ENCODE measurements at regions not wholly inside any gene's neighbourhood (a gene's known extent, or its start where the extent isn't known, plus 50 kb on each side); places are given as distances from the start of the nearest gene placed in this dataset.
"Not testable (repeated sequence)": the region's sequence is repeated elsewhere in the genome, so short reads cannot be mapped to it uniquely, and the experiment has no call there.

DNA sequence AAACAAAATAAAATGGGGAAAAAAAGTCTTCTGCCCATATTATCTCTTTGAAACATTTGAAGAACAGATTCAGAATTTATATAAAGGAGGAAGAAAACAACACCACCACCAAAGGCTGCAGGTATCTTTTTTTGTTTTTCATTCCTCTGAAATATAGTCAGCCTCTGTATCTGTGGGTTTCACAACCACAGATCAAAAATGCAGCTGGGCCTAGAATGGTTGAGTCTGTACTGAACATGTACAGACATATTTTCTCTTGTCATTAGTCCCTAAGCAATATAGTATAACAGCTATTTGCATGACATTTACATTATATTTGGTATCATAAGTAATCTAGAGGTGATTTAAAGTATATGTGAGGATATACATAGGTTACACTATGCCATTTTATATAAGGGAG lies 559.7 kb upstream of the LRRN3 start:
- DNase-seq: no peak

DNA sequence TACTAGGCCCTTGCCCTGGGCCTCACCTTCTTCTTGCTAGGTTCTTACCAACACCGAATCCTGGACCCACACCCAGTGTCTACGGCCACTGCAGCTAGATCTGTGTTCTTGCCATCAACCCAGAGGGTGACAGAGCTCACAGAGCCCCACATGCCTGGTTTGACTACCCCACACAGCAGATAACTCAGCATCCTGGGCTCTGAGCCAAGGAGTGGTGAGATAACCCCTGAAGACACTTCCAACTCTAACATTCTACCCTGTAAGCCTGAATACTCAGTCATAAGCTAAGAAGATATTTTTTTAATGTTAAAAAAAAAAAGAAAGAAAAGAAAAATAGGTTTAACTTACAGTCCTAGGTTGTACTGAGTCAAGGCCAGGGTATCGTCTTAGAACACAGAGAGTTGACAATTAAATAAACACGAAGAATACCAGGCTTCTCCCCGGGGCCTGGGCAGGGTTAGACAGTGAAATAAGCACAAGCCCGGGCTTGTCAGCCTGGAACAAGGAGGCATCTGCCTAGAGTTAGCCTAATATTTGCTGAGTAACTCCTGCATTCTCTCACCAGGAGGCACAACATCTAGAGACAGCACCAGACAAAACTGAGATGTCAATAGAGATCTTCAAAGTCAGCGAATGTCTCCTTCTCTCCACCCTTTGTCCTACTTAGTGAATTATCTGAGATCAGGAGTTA lies 556.5 kb upstream of the LRRN3 start:
- no peak for DNase-seq

DNA sequence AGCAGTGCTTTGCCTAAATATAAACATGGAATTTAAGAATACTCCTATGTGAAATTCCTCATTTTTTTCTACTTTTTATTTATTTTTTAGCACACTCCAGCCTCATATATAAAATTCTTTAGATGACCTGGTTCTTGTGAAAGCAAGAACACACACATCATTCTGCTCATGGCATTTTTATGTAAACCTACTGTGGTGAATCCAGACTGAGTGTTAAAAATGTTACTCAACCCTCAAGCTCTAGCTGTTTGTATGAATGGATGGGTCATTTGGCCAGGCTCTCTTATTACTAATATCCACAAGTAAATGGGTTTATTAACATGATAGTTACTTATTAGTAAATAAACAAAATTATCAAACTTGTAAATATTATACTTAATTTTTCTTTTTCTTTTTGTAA lies 551.7 kb upstream of the LRRN3 start:
- no peak for DNase-seq

DNA sequence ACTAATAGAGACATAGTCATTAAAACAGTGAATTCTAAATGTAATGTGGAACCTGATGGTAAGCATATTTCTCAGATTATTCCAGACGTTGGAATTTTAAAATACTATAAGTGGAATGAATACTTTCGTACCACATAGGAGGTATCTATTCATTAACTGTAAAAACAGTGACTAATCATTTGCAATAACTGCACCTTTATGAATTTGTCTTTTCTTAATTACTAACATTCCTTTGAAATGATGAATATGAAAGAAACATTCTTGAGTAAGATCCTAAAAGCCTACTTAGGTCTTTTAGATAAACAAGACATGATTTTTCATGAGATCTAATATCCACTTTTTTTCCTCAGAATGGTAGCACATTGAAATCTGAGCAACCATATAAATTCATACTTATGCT lies 549.0 kb upstream of the LRRN3 start:
- no peak for DNase-seq

DNA sequence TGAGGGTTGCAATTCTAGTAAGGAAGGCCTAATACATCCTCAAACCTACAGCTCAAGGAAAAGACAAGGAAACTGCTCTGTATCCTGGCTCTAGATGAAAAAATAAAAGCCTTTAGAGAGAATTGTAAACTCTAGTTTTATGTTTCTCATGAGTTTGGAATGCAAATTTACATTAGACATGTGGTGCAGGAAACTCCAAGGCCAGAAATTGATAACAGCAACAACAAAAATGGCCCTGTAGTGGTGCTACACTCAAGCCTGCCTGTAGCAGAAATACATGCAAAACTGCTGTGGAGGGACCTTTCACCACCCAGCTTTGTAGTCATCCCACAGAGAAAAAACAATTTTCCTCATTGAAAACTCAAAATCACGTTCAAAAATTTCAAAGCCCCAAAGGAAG lies 546.7 kb upstream of the LRRN3 start:
- DNase-seq: no peak

DNA sequence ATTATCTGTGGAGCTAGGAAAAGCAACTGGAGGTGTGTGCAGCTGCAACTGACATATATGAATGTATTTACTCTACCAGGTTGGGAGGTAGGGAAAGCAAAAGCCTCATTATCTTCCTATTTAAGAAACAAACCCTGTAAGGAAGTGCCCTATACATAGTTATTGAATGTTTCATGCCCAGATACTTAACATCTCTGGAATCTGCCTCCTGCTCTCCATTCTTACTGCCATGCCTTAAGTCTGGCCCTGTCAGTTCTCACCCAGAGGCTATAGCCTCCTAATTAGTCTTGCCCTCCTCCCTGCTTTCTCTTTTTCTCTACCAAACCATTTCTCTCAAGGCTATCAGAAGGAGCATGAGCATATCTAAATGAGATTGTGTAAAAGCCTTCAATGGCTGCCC lies 542.6 kb upstream of the LRRN3 start:
- DNase-seq: no peak

DNA sequence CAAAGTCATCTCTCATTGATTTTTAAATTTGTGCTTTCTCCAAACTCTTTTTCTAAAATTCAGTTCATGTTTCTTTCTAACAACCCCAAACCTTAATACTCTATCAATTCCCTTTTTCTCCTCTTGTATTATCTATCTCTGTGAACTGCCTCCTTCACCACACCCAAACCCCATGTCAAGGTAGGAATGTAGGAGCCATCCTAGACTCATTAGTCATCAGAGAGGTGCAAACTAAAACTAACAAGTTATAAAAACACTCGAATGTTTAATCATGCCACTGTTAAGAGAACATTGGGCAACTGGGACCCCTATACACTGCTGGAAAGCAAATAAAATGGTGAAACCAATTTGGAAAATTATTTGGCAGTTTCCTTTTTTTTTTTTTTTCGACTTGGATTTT lies 533.8 kb upstream of the LRRN3 start:
- no peak for DNase-seq

DNA sequence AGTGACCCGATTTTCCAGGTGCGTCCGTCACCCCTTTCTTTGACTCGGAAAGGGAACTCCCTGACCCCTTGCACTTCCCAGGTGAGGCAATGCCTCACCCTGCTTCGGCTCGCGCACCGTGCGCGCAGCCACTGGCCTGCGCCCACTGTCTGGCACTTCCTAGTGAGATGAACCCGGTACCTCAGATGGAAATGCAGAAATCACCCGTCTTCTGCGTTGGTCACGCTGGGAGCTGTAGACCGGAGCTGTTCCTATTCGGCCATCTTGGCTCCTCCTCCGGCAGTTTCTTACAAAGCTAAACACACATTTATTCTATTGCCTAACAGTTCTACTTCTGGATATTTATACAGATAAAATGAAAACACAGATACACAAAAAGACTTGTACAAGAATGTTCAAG lies 527.6 kb upstream of the LRRN3 start:
- DNase-seq: not testable (repeated sequence)

DNA sequence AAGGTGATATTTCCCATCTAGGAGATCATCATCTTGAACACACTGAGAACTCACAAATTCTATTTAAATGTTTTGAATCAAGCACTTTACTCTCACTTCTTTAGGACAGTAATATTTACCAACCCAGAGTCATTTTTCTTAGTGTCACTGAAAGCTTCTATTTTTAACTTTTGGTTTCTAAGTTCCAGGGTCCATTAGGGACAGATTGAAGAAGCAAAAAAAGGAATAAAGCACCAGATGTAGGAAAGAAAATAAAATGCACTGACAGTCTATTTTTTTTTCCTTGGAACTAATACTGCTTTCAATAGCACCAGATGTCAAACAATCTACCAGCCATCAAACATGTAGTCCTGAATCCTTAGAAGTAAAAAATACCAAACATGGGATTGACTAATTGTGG lies 526.7 kb upstream of the LRRN3 start:
- DNase-seq: no peak

DNA sequence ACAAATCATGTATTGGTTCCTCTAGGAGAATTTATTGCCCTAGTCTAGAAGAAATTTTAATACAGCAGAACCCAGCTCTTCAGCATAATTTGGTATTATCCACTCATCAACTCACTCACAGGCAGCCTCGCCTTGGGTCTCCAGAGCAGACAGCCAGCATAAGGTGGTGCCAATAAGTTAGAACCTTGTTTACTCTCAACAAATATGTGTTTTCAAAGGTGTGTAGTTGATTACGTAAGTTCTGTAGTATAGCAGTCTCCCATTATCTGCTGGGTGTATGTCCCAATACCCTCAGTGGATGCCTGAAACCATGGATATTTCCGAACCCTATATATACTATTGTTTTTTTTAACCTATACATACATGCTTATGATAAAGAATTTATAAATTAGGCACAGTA lies 522.5 kb upstream of the LRRN3 start:
- no peak for DNase-seq

DNA sequence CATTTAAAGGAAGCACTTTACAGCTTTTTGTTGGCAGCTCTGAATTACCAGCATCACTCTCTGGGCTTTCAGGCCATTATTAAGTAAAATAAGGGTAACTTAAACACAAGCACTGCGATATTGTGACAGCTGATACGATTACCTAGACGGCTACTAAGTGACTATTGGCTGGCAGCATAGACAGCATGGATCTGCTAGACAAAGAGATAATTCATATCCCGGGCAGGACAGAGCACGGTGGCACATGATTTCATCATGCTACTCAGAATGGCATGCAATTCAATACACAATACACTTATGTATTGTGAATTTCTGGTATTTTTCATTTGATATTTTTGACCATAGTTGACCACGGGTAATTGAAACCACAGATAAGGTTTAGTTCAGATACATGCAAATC lies 522.0 kb upstream of the LRRN3 start:
- no peak for DNase-seq

DNA sequence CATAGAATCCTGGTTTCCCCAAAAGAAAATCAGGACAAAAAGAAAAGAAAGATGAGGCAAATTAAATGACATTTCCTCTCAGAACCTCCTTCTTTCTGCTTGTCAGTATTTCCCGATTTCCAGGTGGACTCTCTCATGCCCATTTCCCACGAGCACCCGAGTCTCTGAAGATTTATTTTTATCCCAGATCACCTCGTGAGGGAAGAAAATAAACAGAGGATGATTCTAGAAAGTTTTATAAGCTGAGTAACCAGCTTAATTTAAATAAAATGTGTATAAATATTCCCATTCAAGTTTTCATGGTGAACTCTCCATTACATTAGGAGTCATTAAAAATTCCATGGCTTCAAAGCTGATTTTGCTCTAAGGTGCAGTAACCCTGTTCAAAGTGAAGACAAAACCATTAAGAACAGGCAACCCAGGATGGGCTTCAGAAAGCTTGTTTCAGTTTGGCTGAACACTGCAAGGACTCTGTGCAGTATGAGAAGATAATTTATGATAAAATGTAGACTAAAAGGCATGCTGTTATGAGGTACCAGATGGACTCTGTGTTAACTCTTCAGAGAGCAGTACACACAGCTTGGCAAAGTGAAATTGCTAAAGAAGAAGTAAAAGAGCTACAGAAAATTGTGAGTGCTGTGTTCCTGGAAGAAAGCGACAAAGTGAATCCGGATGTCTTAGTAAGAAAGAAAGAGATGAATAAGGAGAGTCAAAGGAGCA lies 521.3 kb upstream of the LRRN3 start:
- DNase-seq: no peak

DNA sequence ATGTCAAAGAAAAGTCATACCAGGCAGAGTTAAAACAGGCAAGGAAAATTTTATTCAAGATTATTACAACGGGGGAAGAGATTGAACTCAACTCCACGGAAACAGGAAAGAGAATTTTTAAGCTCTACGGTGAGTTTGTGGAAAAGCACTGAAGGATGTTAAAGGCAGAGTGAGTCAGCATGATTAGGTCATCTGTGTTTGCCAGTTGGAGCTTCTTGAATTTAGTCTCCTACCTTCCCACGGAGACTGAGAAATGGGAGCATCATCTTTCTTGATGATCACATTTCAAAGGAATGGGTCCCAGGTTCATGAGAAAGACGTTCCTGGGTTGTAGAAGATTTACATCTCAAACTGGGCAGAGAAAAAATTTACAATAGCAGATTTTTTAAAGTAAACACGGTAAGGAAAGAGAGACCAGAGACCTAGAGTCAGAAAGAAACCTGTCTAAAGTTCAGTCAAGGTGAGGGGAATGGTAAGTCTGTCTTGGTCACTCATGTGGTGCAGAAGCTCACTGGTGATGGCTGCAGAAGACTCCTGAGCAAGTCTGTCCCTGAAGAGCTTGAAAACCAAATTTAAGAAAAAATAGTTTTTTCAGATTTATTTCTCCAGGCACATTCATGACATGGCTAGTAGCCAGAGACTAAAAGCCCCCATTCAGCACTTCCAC lies 516.9 kb upstream of the LRRN3 start:
- DNase-seq: no peak

DNA sequence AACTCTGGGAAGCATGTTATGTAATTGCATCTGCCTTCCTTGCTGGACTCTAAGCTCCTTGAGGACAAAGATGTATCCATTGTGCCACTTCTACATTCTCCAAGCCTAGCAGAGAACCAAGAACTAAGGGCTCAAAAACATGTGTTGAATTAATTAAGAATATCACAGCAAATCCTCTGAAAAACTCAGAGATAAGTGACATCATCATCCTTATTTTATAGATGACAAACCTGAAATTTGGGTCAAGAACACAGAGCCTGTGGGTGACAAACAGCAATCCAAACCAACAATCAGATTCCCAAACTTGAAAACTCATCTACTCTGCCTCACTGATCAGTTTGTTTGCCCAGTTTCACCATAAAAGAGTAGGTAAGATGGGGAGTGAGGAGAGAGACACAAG lies 503.6 kb upstream of the LRRN3 start:
- no peak for DNase-seq

DNA sequence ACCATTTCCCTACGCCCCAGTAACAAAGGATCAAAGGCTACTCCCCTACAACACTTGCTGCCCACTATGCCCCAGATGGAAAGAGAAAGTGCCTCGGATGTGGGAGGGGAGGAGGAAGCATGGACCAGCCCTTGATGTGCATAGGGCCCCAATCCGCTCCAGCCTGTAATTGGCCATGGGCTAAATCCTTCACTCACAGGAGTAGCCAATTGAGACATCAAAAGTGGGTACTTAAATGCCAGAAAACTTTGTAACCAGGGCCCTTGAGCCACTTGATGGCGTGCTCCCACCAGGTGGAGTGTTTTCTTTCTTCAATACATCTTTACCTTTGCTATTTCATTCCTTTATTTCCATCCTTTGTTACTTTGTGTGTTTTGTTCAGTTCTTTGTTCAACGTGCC lies 500.5 kb upstream of the LRRN3 start:
- DNase-seq: no peak

DNA sequence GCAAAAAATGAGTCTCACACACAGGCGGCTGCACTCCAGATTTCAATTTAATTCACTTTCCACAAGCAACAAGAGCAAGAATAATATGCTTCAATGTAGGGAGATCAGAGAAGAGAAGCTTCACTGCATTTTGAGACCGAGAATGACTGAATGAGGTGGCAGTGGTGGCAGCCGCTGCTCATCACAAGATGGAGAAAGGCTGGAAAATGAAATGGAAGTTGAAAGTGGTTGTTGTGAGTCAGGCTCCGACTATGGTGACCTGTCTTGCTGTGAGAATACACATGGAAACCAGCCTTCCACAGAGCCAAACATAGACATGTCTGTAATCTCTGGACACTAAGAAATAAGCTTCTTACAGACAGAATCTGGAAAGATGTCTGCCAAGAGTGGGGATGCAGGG lies 499.6 kb upstream of the LRRN3 start:
- no peak for DNase-seq

DNA sequence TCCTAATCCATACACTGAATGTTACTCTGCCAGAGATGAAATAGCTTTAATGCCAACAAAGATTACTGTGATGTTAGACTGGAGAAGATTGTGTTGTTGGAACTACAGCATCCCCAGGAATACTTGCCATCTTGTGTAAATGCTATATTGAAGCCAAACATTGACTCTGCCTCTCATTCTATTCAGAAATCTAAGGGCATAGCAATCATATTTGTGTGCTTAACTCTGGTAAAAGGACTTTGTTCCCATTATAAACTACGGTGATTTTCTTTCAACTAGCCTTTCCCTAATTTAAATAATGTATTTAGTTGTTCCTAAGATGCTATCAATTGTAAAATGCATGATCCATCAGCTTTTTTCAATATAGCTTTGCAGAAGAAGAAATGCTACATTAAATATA lies 498.4 kb upstream of the LRRN3 start:
- DNase-seq: no peak

DNA sequence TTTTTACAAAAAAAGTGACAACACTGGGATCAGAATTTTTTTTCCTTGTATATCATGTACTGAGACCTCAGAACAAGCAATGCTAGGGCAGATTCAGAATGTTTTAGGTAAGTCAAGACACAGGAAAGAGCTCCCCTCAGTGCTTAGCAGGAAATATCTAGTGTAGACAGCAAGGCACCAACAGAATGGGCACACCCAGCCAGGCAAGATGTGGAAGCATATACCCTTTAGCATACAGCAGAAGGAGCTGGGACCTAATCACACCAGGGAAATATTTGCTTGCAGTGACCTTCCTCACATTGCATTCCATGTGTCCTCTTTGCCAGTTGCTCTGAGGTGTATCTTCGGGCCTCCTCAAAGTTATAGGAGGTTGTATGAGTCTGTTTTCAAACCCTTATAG lies 497.6 kb upstream of the LRRN3 start:
- DNase-seq: no peak

DNA sequence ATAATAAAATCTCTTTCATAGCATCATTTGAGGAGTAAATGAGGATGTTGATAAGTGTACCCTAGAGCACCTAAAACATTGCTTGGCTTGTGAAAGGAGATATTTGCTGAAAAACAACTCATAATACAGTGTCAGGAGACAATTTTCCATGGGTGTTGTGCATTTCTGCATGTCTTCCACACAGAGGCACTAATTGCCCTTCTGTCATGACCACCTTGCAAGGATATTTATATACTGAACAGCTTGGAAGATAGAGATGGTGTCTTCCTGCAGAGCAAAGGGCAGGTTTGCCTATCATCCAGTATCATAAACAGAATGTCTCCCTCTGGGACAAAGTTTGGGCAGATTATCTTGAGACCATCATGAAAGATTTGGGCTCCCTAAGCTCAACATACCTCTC lies 495.2 kb upstream of the LRRN3 start:
- no peak for DNase-seq

DNA sequence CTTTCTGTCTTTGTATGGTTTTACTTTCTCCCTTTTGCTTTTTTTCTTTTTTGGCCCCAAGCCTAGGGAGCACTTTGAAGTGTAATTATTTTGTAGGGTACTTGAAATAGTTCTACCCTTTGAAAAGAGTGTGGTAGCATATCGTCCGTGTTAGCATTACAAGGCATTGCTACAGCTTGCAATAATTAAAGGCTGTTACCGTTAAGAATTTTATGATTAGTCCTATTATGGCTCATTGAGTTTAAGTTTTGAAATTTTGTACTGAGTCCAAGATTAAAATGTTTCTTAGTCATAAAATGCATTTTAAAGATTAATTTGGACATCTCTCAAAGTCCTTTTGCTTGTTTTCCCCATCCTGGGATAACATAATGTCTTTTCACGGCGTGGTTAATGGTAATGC lies 490.0 kb upstream of the LRRN3 start:
- no peak for DNase-seq

DNA sequence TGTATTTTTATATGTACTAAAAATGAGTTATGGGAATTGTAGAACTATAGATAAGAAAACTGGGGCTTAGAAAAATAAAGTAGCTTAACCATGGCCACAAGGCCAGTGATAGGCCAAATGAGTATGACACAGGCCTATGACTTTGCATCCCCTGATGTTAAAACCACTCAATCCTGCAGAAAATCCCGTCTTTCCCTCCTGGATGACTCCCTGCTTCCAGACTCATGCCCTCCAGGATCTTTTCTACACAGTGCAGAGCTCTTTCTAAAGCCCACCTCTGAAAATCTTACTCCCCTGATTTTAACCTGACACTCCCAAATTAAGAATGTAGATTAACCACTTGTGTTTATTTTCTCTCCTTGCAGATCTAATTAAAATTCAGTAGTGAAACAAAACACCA lies 489.2 kb upstream of the LRRN3 start:
- DNase-seq: no peak

DNA sequence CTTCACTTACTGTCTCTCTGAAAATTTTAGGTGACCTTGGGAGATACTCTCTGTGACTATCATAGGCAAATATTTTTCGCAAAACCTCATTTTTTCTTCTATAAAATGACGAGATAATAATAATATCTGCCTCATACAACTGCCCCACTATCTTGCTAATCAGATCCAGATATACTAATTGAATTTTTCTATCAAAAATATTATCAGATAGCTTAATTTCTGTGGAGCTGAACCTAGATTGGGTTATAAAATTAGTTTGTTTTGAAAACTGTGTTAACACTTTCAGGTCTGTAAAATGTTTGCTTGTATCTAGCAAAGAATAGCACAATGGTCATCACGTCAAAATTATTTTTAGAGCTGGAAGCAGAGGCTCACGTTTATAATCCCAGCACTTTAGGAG lies 486.7 kb upstream of the LRRN3 start:
- DNase-seq: no peak

DNA sequence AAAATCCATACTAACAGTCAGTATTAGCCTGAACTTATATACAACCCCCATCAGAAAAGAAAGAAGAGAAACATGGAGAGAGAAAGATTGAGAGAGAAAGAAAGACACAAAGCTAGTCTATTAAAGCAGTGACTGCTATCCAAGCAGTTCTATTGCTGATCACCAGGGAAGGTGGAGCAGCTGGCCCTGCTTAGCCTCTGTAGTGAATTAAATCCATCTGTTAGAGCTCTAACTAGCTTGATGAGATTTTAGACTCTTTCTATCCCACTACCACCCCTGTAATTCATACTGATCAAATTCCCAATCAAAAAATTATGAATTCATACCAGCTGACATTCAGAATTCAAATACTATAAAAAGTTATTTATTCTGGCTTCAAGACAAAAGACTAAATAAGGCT lies 486.0 kb upstream of the LRRN3 start:
- DNase-seq: no peak

DNA sequence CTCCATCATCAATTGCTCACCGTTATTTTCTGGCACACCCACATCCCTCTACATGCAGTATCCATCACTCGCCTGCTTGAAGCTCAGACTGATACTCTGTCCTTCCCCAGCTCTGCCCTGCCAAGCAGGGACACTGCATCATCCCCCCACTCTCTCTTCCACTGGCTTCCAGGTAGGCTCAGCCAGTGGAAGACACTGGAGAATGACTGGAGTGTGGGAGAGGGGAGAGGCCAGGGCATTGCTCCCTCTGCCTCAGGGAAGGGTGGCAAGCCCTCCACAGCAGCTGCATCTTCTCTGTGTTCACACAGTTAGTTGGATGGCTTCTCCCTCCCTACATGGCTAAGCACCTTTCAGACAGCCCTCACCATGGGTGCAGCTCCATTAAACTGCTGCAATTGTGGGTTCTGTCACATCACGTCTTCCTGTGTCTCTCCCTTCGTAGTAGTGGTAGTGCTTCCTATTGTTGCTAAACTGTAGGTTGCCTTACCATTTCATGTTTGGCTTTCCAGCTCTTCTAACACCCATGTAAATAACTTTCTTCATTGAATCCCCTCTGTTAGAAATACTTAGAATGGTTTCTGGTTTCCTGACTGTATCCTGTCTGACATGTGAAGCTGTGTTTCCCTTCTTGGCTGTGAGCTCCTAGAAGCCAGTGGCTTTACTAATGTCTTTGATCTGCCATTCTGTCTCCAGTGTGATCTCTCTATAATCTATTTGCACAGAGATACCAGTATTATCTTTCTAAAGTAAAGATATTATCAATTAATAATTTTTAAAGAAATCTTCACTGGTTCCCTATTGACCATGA lies 483.7 kb upstream of the LRRN3 start:
- no peak for DNase-seq

Data from activated naive CD4-positive, alpha-beta T cell treated with anti-CD3 and anti-CD28 coated beads, Interleukin-2, amount 50 U/mL, for 16 hours (primary cell).